ENCODE measurements at regions not wholly inside any gene's neighbourhood (a gene's known extent, or its start where the extent isn't known, plus 50 kb on each side); places are given as distances from the start of the nearest gene placed in this dataset.
A peak's percentile ranks its signal among the peaks of the same experiment; 100 is the strongest.

DNA sequence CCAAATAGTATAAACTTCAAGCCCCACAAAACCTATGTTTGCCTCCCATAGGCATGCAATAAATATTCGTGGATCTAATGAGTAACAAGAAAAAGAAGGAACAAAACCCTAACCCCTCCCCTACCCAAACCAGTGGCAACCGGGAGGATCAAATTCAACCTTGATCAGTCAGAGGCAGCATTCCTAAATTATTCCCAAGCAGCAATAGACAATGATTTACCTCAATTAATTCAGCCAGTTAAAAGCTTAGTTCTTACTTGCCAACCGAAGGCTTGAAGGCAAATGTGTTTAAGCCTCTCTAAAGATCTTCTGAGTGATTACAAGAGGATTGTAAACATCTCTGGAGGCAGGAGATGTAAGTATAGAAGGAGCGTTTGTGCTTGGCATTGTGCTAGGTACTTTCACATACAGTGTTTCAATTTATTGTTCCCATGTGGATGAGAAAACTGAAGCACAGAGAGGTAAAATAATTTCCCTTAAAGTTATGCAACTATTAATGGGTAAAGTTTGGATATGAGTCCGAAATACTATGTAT is 197.7 kb downstream of the MTX2 start:
- no peak for DNase-seq (ENCODE audit: low read depth in 4 of 4, low spot score in 3 of 4)

DNA sequence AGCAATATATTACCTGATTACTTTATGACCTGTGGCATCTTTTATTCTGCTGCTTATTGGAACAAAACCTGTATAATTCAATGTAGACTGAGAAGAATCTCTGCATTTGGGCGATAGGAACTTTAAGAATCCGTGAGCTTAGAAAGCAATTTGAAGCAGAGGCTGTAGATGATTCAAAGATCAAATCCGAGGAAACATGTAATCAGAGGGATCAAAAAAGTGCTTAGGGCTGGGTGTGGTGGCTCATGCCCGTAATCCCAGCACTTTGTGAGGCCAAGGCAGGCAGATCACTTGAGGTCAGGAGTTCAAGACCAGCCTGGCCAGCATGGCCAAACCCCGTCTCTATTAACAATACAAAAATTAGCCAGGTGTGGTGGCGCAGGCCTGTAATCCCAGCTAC is 198.4 kb downstream of the MTX2 start:
- no peak for DNase-seq (ENCODE audit: low read depth in 4 of 4, low spot score in 3 of 4)

DNA sequence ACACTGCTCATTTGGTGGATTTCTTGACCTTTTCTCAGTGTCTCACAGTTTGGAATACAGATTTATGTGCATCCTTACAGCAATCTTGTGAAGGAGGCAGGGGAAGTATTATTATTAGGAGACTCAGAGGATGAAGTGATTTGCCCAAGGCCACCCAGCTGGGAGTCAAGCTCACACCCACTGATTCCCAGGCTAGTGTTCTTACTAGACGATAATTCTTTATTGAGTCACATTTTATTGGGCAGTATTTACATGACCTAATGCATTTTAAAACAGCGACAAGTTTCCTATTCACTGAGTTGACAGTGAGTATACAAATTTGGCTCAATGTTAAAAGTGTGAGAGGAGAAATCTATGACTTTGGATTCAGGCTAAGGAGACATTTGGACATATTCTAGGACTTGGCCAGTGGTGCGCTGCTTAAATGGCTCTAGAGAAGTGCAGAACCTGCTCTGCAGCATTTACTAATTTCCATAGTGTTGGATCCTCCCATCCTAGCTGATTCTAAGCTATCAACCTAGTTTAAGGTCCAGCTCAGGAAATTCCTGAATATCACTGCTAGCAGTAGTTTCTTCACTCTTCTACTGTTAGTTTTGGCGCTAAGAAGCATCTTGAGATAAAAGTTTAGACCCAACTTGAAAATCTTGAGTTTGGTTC is 199.3 kb downstream of the MTX2 start:
- DNase-seq (ENCODE audit: low read depth in 4 of 4, low spot score in 3 of 4): no peak

DNA sequence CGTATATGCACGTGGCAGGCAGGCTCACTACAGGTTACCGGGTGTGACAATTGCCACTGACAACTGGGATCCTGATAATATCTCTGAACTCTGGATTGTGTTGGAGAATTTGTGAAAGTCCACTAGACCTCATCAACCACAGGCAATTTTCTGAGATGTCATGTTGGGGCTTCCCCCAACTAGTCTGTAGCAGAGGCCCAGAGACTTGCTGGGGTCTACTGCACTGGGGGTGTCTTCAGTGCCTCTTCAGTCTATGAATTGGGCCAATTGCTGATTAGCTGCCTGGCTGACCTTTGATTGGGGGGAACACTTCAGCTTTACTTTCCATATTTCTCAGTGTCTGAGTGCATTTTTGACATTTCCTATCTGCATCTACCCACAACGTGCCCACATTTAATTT is 201.5 kb downstream of the MTX2 start:
- no peak for DNase-seq (ENCODE audit: low read depth in 4 of 4, low spot score in 3 of 4)

DNA sequence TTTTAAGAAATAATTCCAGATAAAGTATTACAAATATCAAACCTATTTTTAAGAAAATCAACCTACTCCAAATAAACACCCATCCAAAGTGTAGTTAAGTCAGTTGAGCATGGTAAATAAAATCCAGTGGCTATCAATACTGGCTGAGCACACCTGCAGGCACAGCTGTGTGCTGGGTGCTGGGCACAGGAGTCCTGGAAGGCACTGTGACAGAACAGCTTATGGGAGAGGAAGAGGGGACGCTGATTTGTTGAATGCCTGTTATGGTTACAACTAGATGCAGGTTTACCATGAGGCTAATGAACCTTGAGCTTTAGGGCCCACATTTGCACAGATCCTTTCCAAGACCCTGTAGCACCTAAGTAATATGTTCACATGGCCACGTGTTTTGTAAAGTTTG is 202.7 kb downstream of the MTX2 start:
- DNase-seq (ENCODE audit: low read depth in 4 of 4, low spot score in 3 of 4): no peak

DNA sequence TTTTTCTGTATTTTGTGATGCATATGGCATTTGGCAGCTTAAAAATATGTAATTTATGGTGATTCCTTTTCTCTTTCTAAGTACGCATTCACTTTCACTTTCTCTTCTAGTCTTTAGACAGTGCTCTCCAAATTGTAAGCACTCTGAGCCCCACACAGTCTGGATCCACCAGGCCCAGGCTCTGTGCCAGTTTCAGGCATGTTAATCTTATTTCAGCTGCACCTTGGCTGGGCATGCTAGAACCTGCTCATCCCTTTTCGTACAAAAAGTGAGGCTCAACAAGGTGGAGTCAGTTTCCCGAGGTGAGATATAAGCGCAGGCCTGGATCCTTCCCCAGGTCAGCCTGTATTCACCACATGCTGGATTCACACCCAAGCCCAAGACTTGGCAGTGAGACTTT is 203.9 kb downstream of the MTX2 start:
- DNase-seq (ENCODE audit: low read depth in 4 of 4, low spot score in 3 of 4): no peak

DNA sequence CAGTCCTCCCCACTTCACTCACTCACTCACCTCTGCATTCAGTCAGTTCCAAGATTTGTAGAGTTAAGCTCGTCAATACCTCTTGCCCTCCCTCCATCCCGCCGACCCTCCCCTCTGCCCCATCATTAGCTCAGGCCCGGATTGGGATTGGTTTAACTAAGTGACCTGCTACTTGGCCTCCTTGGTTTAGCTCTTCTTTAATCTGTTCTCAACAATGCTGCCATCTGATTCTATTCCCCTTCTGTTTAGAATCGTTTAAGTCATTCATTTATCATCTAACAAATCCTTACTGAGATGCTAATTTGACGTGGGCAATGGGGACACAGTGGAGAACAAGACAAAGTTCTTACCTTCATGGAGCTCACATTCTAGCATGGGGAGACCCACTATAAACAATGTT is 204.6 kb downstream of the MTX2 start:
- DNase-seq (ENCODE audit: low read depth in 4 of 4, low spot score in 3 of 4): no peak

DNA sequence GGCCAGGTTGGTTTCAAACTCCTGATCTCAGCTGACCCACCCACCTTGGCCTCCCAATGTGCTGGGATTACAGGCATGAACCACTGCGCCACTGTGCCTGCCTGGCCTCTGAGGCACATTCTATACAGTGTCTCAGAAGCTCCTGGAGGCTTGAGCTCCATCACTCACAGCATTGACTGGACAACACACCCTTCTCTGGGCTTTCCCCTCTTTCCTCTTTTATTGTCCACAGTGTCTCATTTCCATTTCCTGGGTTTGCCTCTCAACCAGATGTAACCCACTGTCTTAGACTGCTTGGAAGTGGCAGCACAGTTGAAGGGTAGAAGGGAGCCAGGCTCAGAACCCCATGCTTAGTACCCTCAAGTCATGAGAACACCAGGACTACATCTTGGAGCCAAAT is 208.1 kb downstream of the MTX2 start:
- DNase-seq (ENCODE audit: low read depth in 4 of 4, low spot score in 3 of 4): no peak

DNA sequence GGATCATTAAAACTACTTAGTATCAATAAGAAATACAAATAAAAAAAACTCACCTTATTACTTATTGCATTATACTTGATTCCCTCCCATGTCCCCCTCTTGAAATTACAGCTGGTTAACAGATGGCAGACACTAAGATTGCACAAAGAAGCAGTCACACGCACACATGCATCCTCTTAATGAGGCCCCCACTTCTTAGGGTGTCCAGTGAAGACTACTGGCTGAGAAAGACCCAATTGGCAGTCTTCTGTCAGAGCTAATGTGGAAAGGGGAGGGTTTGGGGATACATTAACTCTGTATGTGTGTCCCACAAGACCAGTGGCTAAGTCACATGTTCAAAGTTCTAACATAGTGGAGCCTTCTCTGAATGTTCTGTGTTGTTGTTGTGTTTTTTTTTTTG is 210.7 kb downstream of the MTX2 start:
- DNase-seq (ENCODE audit: low read depth in 4 of 4, low spot score in 3 of 4): no peak

DNA sequence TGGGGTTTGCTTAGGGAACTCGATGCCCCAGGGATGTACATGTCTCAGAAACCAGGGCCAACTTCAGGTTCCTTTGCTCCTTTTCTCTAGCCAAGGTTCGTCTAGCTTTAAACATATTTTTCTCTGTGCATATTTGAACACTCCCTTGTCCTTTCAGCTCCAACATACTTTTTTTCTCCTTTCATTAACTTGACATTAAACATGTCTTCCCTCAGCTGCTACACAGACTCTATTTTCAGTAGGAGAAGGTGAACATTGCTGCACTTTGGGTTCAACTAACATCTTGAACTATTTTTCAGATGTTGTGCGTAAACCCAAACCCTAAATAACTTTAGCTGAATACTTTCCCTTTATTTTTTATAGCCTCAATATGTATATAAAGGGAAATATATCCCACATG is 212.9 kb downstream of the MTX2 start:
- DNase-seq (ENCODE audit: low read depth in 4 of 4, low spot score in 3 of 4): no peak

DNA sequence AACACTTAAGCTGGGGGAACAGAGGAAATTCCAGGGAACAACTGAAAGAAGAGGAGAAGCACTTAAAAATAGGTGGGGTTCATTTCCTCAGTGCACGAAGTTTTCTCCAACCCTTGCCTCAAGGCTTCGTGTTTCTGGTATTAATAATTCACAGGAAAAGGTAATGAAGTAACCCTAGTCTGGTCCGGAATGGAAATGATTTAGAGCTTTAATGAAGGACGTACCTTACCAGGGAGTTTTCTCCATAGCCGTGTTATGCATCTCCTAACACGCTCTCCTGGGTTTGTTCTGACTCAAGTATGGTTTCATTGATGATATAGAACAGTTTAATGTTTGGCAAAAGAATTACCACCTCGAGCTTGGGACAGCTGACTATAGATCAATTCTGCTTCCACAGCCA is 214.2 kb downstream of the MTX2 start:
- DNase-seq (ENCODE audit: low read depth in 4 of 4, low spot score in 3 of 4): no peak

DNA sequence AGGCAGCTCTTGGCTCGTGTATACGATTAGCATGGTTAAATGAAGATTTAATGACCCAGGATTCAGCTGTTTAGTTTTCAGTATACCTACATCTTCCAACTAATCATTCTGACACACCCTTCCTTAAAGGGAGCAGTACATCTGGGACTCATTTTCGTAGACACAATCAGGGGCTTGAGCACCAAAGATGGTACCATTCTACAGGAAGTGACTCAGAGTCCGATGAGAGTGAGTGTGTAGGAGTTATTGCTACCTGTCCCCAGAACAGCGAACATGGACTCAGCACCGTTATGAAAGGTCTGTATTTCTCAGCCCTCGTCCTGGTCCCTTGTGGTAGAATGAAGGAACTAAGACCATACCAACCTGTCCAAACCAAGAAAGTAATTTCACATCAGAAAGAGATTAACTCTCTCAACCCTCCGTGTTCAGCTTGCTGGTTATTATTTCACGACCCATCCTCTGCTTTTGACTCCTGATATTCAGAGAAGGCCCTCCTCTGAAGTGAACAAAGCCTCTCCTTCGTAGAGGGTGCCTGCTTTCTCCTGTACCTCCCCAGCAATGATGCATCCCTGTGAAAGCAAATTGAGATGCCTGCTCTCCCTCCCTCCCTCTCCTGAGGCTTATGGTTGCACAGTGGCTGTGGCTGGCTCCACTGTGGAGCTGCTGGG is 214.8 kb downstream of the MTX2 start:
- DNase-seq (ENCODE audit: low read depth in 4 of 4, low spot score in 3 of 4): no peak

DNA sequence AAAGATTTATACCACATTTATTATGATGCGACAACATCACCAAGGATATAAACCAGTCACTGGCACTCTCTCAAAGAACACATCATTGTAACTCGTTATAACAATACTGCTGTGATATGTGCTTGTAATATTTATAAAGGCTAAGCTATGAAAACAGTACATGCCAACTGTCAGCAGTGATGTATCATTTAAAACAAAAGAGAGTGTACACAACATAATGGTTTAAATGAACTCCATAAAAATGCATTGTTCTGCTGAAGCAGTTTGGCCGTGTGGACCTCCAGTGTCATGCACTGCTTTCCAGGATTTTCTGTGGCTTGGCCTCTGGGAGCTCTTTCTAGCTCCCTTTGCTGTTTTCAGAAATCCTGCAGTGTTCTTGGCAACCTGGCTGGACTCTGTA is 215.6 kb downstream of the MTX2 start:
- no peak for DNase-seq (ENCODE audit: low read depth in 4 of 4, low spot score in 3 of 4)

DNA sequence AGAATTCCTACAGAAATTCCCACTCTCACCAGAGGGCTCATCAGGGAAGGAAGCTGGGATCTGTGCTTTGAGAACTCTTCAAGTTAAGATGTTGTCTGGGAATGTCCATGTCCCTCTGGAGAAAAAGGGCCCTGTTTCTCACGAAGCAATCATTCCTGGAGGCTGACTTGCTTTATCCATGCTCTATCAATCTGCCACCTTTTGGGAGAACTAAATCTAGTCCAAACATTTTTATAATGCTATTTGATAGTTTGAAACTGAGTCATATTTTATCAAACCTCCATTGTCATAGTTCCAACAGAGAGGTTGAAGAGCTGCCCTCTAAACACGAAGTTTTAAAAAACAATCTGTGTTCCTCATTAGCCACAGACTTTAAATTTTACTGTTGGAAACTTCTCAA is 219.2 kb downstream of the MTX2 start:
- DNase-seq (ENCODE audit: low read depth in 4 of 4, low spot score in 3 of 4): no peak

DNA sequence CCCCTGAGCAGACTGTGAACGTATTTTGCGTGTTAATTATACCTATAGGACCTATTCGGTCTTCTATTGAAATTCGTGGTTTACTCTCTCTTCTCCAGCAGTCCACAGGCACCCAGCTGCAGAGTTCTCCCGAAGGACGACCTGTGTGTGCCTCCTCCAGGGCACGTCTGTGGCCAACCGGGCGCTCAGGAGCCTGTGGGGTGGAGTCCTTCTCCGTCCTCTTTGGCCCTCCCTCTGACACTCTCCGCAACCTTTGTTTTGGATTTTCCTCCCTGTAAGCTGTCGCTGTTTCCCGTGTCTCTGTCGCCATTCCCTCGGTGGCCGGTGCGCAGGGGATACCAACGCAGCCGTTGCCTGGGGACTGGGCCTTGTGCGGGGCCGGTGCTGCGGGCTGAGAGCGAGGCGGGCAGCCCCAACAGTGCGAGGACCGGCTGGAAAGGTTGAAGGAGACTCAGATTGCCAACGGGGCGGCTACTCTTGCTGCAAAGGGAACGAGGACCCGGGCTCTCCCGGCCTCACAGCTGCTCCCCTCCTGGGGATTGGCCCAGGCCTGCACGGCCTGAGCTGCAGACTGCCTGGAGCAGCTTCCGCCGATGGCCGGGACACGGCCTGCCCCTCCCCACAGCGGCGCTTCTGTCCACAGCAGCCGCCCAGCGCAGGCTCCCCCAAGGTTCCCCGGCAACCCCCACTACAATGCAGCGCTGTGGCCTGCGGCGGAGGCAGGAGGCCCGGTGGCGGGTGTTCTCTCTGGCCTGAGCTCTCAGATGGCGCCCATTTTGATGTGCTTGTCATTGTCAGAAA is 221.0 kb downstream of the MTX2 start:
- DNase-seq (ENCODE audit: low read depth in 4 of 4, low spot score in 3 of 4): peak in 3 of 4 donors; percentile 31 to 55 (median 52)

DNA sequence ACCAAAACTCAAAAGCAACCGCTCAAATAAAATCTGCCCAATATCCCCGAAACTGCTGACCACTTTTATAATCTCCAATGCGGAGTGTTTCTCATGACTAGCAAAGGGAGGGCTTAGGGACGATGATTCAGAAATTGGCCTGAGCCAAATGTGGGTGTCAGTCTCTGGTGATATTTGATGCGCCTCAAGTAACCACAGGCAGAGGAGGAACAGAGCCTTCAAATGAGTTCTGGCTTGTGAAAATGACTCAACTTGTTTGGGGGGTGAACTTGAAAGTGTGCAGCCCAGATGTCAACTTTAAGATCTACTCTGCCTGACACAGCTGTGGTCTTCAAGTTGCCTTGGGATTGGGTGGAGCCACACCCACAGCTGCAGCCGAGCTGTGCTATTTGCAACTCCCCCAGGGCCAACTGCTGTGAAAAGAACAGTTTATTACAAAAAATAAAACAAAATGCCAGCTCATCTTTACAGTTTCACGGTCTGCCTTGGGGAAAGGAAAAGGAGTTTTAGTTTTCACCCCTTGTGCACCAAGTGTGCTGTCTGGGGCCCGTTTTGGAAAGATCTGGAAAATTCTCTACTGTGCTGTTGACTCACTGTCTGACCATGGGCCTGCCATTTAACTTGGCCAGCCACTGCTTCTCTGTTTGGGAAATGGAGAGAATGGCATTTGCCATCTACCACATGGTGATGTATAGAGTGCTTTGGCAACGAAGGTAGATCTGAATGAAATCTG is 222.1 kb downstream of the MTX2 start:
- DNase-seq (ENCODE audit: low read depth in 4 of 4, low spot score in 3 of 4): peak in 1 of 4 donors; percentile 38

DNA sequence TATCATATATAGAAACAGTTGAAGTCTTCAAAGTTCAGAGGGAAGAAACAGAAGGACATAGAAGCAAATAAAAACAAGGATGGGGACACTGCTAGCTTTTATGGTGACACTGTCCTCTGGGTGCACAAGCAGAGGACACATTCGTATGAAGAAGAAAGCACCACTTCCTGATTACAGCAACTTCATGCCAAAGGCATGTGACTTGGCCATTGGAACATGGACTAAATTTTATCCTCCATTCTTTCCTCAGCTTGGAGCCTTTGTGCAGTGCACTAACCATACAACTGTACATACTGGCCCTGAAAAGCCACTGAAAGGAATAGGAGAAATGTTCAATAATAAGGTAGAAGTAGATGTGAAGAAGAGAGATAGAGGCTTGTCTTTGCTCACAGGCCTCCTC is 223.3 kb downstream of the MTX2 start:
- DNase-seq (ENCODE audit: low read depth in 4 of 4, low spot score in 3 of 4): no peak

DNA sequence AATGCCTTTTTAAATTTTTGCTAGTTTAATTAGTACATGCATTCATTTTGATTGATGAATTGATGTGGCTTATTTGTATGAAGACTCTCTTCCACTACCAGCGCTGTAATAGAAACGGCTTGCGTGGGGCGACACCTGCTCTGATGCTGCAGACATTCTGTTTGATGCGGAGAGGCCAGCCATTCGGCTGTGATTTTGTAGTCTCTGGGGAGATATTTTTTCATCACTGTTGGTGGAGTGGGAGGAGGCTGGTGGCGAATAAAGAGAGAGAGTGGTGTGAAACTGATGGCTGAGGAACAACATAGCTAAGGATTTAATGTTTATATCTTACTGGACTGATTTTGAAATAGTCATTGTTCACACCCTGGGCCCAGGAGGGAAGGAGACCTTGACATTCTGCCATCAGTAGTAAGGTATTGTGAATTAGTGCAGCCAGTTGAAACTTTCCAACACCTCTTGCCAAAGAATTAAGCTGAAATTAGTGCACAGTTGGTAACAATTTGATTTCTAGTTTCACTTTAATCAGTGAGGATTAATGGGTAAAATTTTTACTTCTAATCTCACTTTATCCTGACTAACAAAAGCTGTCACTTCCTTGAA is 224.1 kb downstream of the MTX2 start:
- DNase-seq (ENCODE audit: low read depth in 4 of 4, low spot score in 3 of 4): no peak

DNA sequence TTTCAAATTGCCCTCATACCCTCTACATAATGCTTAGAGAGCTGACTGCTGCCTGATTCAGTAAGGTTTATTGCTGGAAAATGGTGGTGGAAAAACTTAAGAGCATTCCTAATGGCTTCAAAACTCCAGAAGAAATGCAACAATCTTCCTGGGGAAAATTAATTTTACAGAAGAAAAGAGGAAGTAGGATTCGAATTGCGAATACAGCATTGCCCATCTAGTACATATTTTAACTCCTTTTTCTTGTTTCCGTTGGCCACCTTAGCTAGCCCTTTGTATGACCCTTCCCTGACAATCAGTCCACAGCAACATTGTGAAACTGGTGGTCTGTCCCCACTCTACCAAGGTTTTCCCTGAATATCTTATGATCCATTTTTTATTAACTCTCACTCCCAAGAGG is 224.7 kb downstream of the MTX2 start:
- DNase-seq (ENCODE audit: low read depth in 4 of 4, low spot score in 3 of 4): no peak

DNA sequence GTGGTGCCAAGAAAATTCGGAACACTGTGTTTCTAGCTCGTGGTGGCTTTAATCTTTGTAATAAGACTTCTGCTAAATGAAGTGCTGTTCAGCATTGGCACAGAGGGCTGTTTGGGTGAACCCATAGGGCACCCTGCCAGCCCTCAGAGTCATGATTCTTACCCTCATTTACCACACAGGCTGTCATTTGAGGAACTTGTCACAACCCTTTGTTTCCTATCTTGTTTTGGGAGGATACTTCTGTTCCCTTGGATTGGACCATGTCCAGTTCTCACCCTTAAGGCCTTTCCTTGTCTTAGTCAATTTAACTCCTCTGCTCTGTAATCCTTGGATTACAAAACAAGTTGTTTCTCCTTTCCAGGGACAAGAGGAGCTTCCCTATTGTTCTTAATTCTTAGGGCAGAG is 225.7 kb downstream of the MTX2 start:
- DNase-seq (ENCODE audit: low read depth in 4 of 4, low spot score in 3 of 4): no peak

DNA sequence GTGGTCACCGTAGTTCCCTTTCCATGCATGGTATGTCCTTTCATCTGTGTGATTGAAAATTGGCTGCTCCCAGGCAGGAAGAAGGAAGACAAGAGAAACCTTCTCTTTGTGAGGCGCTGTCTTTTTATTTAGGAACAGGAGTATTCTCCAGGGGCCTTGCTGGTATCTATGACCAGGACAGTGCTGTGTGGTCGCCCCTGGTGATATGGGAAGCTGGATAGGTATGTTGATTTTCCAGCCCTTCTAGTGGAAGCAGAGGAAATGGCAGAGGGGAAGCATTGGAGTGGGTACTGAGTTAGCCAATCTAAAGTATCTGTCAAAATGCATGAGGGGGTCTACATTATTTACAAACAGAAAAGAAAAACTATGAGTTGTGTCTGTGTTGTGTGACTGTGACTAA is 226.6 kb downstream of the MTX2 start:
- no peak for DNase-seq (ENCODE audit: low read depth in 4 of 4, low spot score in 3 of 4)
